KMS-11 (cell line): ENCODE measurements at regions not wholly inside any gene's neighbourhood (a gene's known extent, or its start where the extent isn't known, plus 50 kb on each side); places are given as distances from the start of the nearest gene placed in this dataset.

Experiments
- H2AFZ ChIP-seq: fragments of 200-600 bp; sonication (generic); 2 replicates; pipeline ENCODE4 v1.6.1; 2016; ENCODE audit warnings: antibody characterized with exemption, mixed run types, low read depth
- H3K27ac ChIP-seq: fragments of 200-600 bp; sonication (generic); 2 replicates; pipeline ENCODE4 v1.6.1; 2016; ENCODE audit warnings: mild to moderate bottlenecking, mixed run types
- H3K27me3 ChIP-seq: fragments of 200-600 bp; sonication (generic); 2 replicates; pipeline ENCODE4 v1.6.1; 2017; ENCODE audit warnings: mild to moderate bottlenecking, low read depth, mixed run types, moderate library complexity; ENCODE audit not compliant: insufficient read depth
- H3K36me3 ChIP-seq: fragments of 200-600 bp; sonication (generic); 2 replicates; pipeline ENCODE4 v1.6.1; 2017; ENCODE audit warnings: mild to moderate bottlenecking, mixed run types; ENCODE audit not compliant: insufficient read depth
- H3K4me1 ChIP-seq: fragments of 200-600 bp; sonication (generic); 2 replicates; pipeline ENCODE4 v1.6.1; 2016; ENCODE audit warnings: mild to moderate bottlenecking, low read depth, mixed run types; ENCODE audit not compliant: poor library complexity, severe bottlenecking
- H3K4me2 ChIP-seq: fragments of 200-600 bp; sonication (generic); 2 replicates; pipeline ENCODE4 v1.7.0; 2016; ENCODE audit warnings: mild to moderate bottlenecking, mixed run types
- H3K4me3 ChIP-seq: fragments of 200-600 bp; sonication (generic); IDR thresholded peaks from 2 replicates; pipeline ENCODE4 v1.6.1; 2017; ENCODE audit warnings: low read depth, low read length, mixed read lengths; ENCODE audit not compliant: insufficient read depth
- H3K79me2 ChIP-seq: fragments of 200-600 bp; sonication (generic); 2 replicates; pipeline ENCODE4 v1.6.1; 2016; ENCODE audit warnings: low read depth, mixed run types; ENCODE audit not compliant: insufficient read depth
- H3K9ac ChIP-seq: fragments of 200-600 bp; sonication (generic); 2 replicates; pipeline ENCODE4 v1.6.1; 2016; ENCODE audit warnings: mild to moderate bottlenecking, mixed run types
- H4K20me1 ChIP-seq: fragments of 200-600 bp; sonication (generic); 2 replicates; pipeline ENCODE4 v1.6.1; 2016; ENCODE audit warnings: mild to moderate bottlenecking, mixed run types; ENCODE audit not compliant: insufficient read depth
- TF ChIP-seq, protein P1 (sequence below): fragments of 200-600 bp; sonication (generic); conservative IDR thresholded peaks from 2 replicates; pipeline ENCODE4 v1.6.1; 2017; ENCODE audit warnings: low read depth, mild to moderate bottlenecking, antibody characterized with exemption, low read length, moderate library complexity, mixed read lengths

DNA sequence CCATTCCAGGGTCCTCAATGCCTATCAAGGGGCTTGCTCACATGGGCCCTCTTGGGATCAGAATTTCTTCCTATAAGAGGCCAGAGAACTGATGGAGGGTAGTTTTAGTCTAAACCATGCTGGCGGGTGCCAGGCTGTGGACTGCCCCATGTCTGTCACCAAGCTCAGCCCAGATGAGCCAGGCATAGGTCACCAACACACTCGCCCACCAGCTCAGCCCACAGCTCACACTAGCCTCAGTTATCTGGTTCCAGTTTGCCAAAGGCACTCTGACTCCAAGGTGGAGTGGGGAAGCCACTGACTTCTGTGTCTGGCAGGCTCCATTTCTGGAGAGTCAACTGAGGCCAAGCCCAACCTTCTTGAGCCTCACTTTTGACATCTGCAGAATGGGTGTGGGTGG is 50.7 kb upstream of the INSYN1 start:
- H4K20me1 ChIP-seq: no peaks in the 10 kb centered on the region
- H3K36me3 ChIP-seq: no peaks in the 10 kb centered on the region
- no peaks in the 10 kb centered on the region for H3K79me2 ChIP-seq
- no peak overlapping the region for H3K9ac ChIP-seq
- H3K4me2 ChIP-seq: no peak overlapping the region
- H2AFZ ChIP-seq: no peak overlapping the region
- H3K4me3 ChIP-seq: no peak overlapping the region
- no peak overlapping the region for H3K27ac ChIP-seq
- H3K4me1 ChIP-seq: no peaks in the 10 kb centered on the region
- peaks cover 51% of the 10 kb centered on the region for H3K27me3 ChIP-seq
- TF ChIP-seq, protein P1, sequence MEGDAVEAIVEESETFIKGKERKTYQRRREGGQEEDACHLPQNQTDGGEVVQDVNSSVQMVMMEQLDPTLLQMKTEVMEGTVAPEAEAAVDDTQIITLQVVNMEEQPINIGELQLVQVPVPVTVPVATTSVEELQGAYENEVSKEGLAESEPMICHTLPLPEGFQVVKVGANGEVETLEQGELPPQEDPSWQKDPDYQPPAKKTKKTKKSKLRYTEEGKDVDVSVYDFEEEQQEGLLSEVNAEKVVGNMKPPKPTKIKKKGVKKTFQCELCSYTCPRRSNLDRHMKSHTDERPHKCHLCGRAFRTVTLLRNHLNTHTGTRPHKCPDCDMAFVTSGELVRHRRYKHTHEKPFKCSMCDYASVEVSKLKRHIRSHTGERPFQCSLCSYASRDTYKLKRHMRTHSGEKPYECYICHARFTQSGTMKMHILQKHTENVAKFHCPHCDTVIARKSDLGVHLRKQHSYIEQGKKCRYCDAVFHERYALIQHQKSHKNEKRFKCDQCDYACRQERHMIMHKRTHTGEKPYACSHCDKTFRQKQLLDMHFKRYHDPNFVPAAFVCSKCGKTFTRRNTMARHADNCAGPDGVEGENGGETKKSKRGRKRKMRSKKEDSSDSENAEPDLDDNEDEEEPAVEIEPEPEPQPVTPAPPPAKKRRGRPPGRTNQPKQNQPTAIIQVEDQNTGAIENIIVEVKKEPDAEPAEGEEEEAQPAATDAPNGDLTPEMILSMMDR: no peak

DNA sequence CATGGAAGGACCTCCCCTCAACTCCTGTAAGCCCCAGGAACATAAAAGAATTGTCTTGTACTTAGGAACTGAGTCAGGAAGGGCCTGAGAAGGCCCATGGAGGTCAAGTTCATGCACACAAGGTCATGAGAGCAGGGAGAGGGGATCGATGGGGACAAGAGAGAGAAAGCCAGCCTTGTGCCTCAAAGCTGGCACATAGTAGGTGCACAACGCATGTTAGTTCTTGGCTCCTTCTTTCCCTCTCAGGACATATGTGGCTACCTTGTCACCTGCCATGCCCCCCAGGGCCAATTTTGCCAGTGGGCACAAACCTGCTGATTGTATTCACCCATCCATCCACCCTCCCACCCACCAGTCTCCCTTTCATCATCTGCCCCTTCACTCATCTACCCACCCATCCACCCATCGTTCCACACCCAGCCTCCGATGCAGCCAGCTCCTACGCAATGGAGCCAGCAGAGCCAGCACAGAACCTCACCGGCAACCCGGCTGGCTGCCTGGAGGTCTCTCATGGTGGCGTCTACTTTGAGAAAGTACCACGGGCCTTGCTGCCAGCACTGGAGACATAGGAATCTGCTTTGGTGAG is 52.4 kb upstream of the INSYN1 start:
- Histone ChIP-seq H3K79me2 (no peaks in the 10 kb centered on the region), H3K4me3 (no peak overlapping the region), H3K27ac (no peak overlapping the region), H3K4me1 (no peaks in the 10 kb centered on the region), H3K27me3 (peaks cover 51% of the 10 kb centered on the region), H4K20me1 (no peaks in the 10 kb centered on the region), H3K9ac (no peak overlapping the region), H2AFZ (no peak overlapping the region), H3K4me2 (no peak overlapping the region), H3K36me3 (no peaks in the 10 kb centered on the region)
- TF ChIP-seq, protein P1: no peak

DNA sequence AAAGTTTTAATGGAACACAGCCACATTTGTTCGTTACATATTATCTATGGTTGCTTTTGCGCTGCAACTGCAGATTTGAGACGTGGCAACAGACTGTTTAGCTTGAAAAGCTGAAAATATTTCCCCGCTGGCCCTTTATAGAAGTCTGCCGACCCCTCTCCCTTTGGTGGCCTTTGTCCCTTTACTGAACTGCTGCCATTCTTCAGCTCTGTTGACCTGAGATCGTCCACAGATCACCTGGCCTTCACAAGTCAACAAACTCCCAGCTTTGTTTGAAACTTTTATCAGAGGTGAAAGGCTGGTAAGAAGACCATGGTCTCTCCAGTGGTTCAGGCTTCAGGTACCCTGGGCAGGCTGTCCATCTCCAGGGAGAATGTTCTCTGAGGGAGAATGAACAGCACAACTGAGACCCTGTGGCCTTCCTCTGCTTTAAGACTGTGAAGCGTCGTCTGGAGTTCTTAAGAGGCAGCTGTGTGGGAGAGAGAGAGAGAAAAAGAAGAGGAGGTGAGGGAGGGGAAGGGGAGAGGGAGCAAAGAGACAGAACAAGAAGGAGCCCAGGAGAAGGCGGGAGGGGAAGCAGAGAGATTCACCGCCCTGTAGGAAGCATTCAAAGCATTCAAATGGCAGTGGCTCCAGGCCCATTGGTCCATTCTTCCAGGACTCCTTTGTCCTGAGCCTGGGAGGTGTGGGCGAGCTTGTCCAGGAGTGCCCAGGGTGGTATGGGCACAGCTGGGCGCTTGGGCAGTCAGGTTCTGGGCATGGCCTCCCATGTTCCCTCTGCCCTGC is 53.7 kb upstream of the INSYN1 start:
- Histone ChIP-seq H3K4me2 (no peak overlapping the region), H3K9ac (no peak overlapping the region), H3K79me2 (no peaks in the 10 kb centered on the region), H3K27ac (no peak overlapping the region), H3K4me1 (no peaks in the 10 kb centered on the region), H2AFZ (no peak overlapping the region), H3K4me3 (no peak overlapping the region), H3K36me3 (no peaks in the 10 kb centered on the region), H4K20me1 (no peaks in the 10 kb centered on the region), H3K27me3 (peaks cover 44% of the 10 kb centered on the region)
- TF ChIP-seq, protein P1: no peak

DNA sequence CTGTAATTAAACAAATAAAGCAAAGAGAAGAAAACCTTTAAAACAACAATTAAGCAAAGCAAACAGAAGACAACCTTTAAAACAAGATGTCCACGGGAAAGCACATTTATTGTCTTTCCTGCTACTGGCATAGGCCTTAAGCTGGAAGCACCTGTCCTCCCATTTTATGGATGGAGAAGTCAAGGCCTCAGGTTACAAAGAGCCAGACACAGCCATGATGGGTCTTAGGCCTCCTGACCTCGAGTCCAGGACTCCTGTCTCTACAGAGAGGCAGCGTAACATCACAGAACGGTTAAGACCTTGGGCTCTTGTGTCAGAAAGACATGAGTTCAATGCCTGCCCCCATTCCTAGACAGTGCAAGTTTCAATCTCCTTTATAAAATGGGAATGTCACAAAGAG is 54.7 kb upstream of the INSYN1 start:
- H2AFZ ChIP-seq: no peak overlapping the region
- H3K9ac ChIP-seq: no peak overlapping the region
- H3K4me1 ChIP-seq: no peaks in the 10 kb centered on the region
- H4K20me1 ChIP-seq: no peaks in the 10 kb centered on the region
- no peak overlapping the region for H3K4me3 ChIP-seq
- TF ChIP-seq, protein P1: no peak
- H3K27me3 ChIP-seq: peaks cover 38% of the 10 kb centered on the region
- no peaks in the 10 kb centered on the region for H3K79me2 ChIP-seq
- no peak overlapping the region for H3K4me2 ChIP-seq
- no peak overlapping the region for H3K27ac ChIP-seq
- H3K36me3 ChIP-seq: no peaks in the 10 kb centered on the region
